Endothelial cell of umbilical vein (primary cell): ENCODE measurements at regions not wholly inside any gene's neighbourhood (a gene's known extent, or its start where the extent isn't known, plus 50 kb on each side); places are given as distances from the start of the nearest gene placed in this dataset.

ENCODE experiments used
- BruUV-seq: library from RNA; stranded (reverse); fragments of 400-500 nt; replicated peaks from 2 replicates; lab custom pipeline; 2021; lab: Mats Ljungman, UMichigan
- CTCF ChIA-PET: fragments of 300-600, 350-600 bp; sonication (Branson Sonifier 250); formaldehyde crosslinking; loops from one replicate; lab custom pipeline; 2021; ENCODE audit warnings: antibody characterized with exemption, inconsistent platforms; lab: Charles Lee
- POLR2A ChIA-PET: fragments of 300-600, 350-600 bp; sonication (Branson Sonifier 250); formaldehyde crosslinking; loops from one replicate; lab custom pipeline; 2021; ENCODE audit warnings: antibody characterized with exemption, inconsistent platforms; lab: Charles Lee
- DNase-seq: peaks from one replicate; pipeline ENCODE4 v3.0.0-alpha.2; 2011; ENCODE audit warnings: low read depth, low spot score
- FAIRE-seq: peaks from 2 replicates; lab custom pipeline; 2011; peaks lifted over from hg19 to GRCh38; lab: Jason Lieb, UNC
- H2AFZ ChIP-seq: 2 replicates; pipeline ENCODE4 v1.6.0; 2012; ENCODE audit warnings: low read depth, low read length, control low read depth, inconsistent platforms
- H3K27ac ChIP-seq: 2 replicates; pipeline ENCODE4 v1.5.1; 2011; ENCODE audit warnings: low read depth, mild to moderate bottlenecking, control low read depth, low read length, moderate library complexity; ENCODE audit not compliant: insufficient read depth
- H3K27me3 ChIP-seq, 2 experiments: 2 replicates each; pipeline versions ENCODE4 v1.6.0 to v1.6.1; 2011; ENCODE audit warnings: low read length in 2 of 2, mixed read lengths in 1 of 2; ENCODE audit not compliant: control insufficient read depth in 2 of 2, insufficient read depth in 2 of 2
- H3K36me3 ChIP-seq, 2 experiments: 2 replicates in 1 of 2; 3 replicates in 1 of 2; pipeline ENCODE4 v1.5.1; 2011; ENCODE audit warnings: low read length in 2 of 2, mild to moderate bottlenecking in 1 of 2, moderate library complexity in 1 of 2; ENCODE audit not compliant: control insufficient read depth in 2 of 2, insufficient read depth in 2 of 2; ENCODE audit errors: extremely low read depth in 1 of 2
- H3K4me1 ChIP-seq: 3 replicates; pipeline ENCODE4 v1.5.1; 2011; ENCODE audit warnings: mild to moderate bottlenecking, low read length; ENCODE audit not compliant: control insufficient read depth, insufficient read depth; ENCODE audit errors: extremely low read depth
- H3K4me2 ChIP-seq: 2 replicates; pipeline ENCODE4 v1.6.1; 2011; ENCODE audit warnings: low read length, control low read depth, mixed read lengths; ENCODE audit not compliant: insufficient read depth
- H3K4me3 ChIP-seq, 3 experiments: fragments of 200-600 bp in 1 of 3; sonication (generic), shearing (Covaris generic) in 1 of 3; replicated peaks in 1 of 3; 2 replicates each; pipeline ENCODE4 v1.5.1; 2011 to 2016; ENCODE audit warnings: control low read depth in 3 of 3, low read length in 3 of 3, mild to moderate bottlenecking in 2 of 3, inconsistent platforms in 1 of 3, low read depth in 1 of 3, moderate library complexity in 1 of 3; ENCODE audit not compliant: insufficient read depth in 1 of 3
- H3K79me2 ChIP-seq: 2 replicates; pipeline ENCODE4 v1.6.0; 2012; ENCODE audit warnings: low read length, inconsistent platforms; ENCODE audit not compliant: control insufficient read depth, insufficient read depth
- H3K9ac ChIP-seq: replicated peaks from 2 replicates; pipeline ENCODE3; 2011; ENCODE audit warnings: low read length, control low read depth; ENCODE audit not compliant: insufficient read depth; ENCODE audit errors: extremely low read depth
- H3K9me1 ChIP-seq: replicated peaks from 3 replicates; pipeline ENCODE4 v1.6.0; 2011; ENCODE audit warnings: mild to moderate bottlenecking, low read length; ENCODE audit not compliant: control insufficient read depth, insufficient read depth; ENCODE audit errors: extremely low read depth
- H3K9me3 ChIP-seq: replicated peaks from 2 replicates; pipeline ENCODE4 v1.5.1; 2012; ENCODE audit warnings: low read length, inconsistent platforms; ENCODE audit not compliant: control insufficient read depth, insufficient read depth
- H4K20me1 ChIP-seq: replicated peaks from 2 replicates; pipeline ENCODE3; 2011; ENCODE audit warnings: mild to moderate bottlenecking, low read length; ENCODE audit not compliant: control insufficient read depth, insufficient read depth; ENCODE audit errors: extremely low read depth
- CTCF ChIP-seq, 2 donors: IDR thresholded peaks; 1 replicate in 1 of 2; 2 replicates in 1 of 2; pipeline ENCODE4 v1.5.1; 2011; ENCODE audit warnings: low read length in 2 of 2, mild to moderate bottlenecking in 2 of 2, moderate library complexity in 2 of 2, control low read depth in 1 of 2, inconsistent platforms in 1 of 2, low read depth in 1 of 2; ENCODE audit not compliant: insufficient read depth in 1 of 2; ENCODE audit errors: extremely low read depth in 1 of 2
- EZH2 ChIP-seq: IDR thresholded peaks from 2 replicates; pipeline ENCODE4 v1.6.1; 2012; ENCODE audit warnings: borderline replicate concordance, low read depth, mild to moderate bottlenecking, moderate library complexity, low read length, inconsistent platforms; ENCODE audit not compliant: severe bottlenecking
- FOS ChIP-seq: IDR thresholded peaks from 2 replicates; pipeline ENCODE4 v1.6.1; 2011; ENCODE audit warnings: mild to moderate bottlenecking, low read length, moderate library complexity, borderline replicate concordance; ENCODE audit not compliant: insufficient read depth
- GATA2 ChIP-seq: IDR thresholded peaks from 2 replicates; pipeline ENCODE4 v1.7.0; 2011; ENCODE audit warnings: low read depth, mild to moderate bottlenecking, moderate library complexity, mixed read lengths, low read length; ENCODE audit not compliant: insufficient read length, insufficient read depth
- JUN ChIP-seq: IDR thresholded peaks from 2 replicates; pipeline ENCODE4 v1.6.1; 2011; ENCODE audit warnings: borderline replicate concordance, low read depth; ENCODE audit not compliant: insufficient read length, insufficient read depth
- MAX ChIP-seq: IDR thresholded peaks from 2 replicates; pipeline ENCODE4 v1.6.1; 2011; ENCODE audit not compliant: insufficient read depth, insufficient read length
- MYC ChIP-seq: IDR thresholded peaks from one replicate; pipeline ENCODE4 v1.6.1; 2011; ENCODE audit warnings: mild to moderate bottlenecking, low read depth, low read length
- POLR2A ChIP-seq: IDR thresholded peaks from 2 replicates; pipeline ENCODE4 v1.6.1; 2012; ENCODE audit warnings: low read depth, mild to moderate bottlenecking, control low read depth, low read length
- POLR2AphosphoS5 ChIP-seq: IDR thresholded peaks from 2 replicates; pipeline ENCODE4 v1.6.1; 2012; ENCODE audit warnings: low read depth, mild to moderate bottlenecking, control low read depth, low read length, moderate library complexity; ENCODE audit not compliant: insufficient read depth
- dilution Hi-C: fragments of 300-500 bp; cut with MboI; formaldehyde crosslinking; loops from one replicate; pipeline ENCODE4 v1.15.0; 2019; ENCODE audit warnings: low sequenced_read_pairs; ENCODE audit not compliant: extremely low pct_ligation_motif_present
- intact Hi-C: fragments of 100-400 bp; cut with micrococcal nuclease; formaldehyde crosslinking; loops from one replicate; pipeline ENCODE4 v1.10.0; 2022

- H3K36me3 ChIP-seq: no peaks in the 10 kb centered on the region
- intact Hi-C loops (no loop called here), dilution Hi-C loops (no loop called here)
- no peak overlapping the region for H3K27ac ChIP-seq
- no peaks in the 10 kb centered on the region for H3K9me3 ChIP-seq
- TF ChIP-seq EZH2 (no peak), JUN (no peak), MAX (no peak), MYC (no peak), POLR2AphosphoS5 (no peak), FOS (no peak), GATA2 (no peak), POLR2A (no peak), CTCF (IDR thresholded peaks at IDR 0.05; ENCODE audit: extremely low read depth in 1 of 2, insufficient read depth in 1 of 2, low read depth in 1 of 2, low read length in 2 of 2) (no peak)
- no peaks in the 10 kb centered on the region for H3K27me3 ChIP-seq
- FAIRE-seq (no peak), DNase-seq (no peak)
- no peak overlapping the region for H3K4me2 ChIP-seq
- no TSS peak for BruUV-seq
- no peak overlapping the region for H2AFZ ChIP-seq
- H4K20me1 ChIP-seq: no peaks in the 10 kb centered on the region
- no peaks in the 10 kb centered on the region for H3K79me2 ChIP-seq
- no peaks in the 10 kb centered on the region for H3K4me1 ChIP-seq
- ChIA-PET CTCF (no interaction called here), POLR2A (no interaction called here)
- H3K9ac ChIP-seq: no peak overlapping the region
- H3K9me1 ChIP-seq: no peaks in the 10 kb centered on the region
- H3K4me3 ChIP-seq: no peak overlapping the region
Observed at GRCh38 chr16:66044556-66044955, 321.9 kb upstream of the CDH5 start.
